ENCODE measurements at regions not wholly inside any gene's neighbourhood (a gene's known extent, or its start where the extent isn't known, plus 50 kb on each side); places are given as distances from the start of the nearest gene placed in this dataset.

DNA sequence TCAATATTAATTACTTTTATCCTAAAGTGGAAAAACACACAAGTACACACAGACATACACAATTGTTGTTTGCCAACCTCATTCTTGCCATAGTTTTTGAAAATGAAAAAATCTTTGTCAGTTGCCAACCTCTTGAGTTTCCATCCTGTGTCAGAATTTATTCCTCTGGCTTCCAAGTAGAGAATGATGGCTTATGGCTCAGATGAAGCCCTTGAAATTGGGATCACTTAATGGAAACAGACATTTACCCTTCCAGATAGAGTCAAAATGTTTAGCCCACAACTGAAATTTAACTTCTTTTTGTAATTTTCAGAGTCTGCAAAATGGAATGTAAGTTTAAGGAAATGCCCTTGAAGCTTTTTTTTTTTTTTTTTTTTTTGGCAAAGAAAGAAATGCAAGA lies 321.6 kb upstream of the TNP1 start:
- no peak for DNase-seq

DNA sequence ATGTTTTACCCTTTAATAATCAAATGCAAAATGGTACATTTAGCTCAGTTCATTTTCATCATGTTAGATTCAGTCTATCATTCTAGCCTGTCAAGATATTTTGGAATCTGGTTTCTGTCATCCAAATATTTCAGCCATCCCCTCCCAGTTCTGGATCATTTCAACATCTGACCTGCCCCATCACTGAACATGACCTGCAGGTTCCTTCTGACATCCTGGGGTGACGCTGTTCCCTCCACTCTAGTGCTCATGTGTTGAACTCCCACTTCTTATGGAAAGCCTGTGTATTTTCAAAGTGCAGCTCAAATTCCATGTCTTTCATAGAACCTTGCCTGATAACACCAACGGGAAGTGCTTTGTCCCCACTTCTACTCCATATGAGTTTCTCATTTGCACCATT lies 320.0 kb upstream of the TNP1 start:
- DNase-seq = no peak

DNA sequence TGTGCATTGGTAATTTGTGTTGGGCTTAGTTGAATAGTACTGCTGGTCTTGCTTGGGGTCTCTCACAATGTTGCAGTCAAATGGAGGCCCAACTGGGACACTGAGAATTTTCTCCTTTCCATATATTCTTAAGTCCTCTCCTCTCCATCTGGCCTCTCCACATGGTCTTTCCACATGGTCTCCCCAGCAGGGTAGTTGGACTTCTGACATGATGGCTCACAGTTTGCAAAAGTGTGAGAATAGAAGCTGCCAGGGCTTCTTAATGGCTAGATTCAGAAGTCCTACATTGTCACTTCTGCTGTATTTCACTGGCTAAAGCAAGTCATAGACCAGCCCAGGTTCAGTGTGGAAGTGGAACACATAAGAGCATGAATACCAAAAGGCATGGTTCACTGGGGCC lies 318.5 kb upstream of the TNP1 start:
- no peak for DNase-seq

DNA sequence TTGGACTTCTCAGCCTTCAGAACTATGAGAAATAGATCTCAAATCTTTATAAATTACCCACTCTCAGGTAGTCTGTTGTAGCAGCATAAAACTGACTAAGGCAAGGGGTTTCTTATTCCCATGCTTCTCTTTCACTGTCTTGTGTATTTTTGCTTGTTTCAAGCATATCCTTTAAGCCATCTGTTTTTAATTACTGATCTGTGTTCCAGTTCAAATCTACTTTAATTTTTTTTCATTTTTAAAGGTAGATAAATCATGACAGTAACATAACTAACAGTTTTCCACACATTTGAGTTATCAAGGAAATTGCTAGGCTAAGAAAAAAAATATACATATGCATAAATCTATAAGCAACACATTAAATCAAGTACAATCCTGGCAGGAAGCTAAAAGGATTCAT lies 317.9 kb upstream of the TNP1 start:
- no peak for DNase-seq

- no peak for DNase-seq
Measured at GRCh38 chr2:217171874-217172273, 312.0 kb upstream of the TNP1 start.

DNA sequence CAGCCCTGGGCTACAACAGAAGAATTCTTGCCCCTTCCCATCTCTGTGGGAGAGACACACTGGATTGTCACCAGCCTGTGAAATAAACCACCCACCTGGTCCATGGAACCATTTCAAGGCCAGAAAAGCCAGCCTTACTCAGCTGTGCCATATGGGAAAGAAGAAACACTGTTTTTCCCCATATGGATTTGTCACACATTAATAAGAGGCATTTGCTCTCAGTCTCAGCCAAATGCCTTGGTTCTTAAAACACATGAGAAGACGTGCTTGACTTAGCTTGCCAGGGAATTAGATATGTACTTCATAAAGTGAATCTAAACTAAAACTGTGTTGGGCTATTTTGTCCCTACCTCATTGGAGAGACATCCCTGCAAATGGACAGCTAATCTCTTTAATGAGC lies 308.6 kb upstream of the TNP1 start:
- DNase-seq = no peak

- no peak for DNase-seq
Measured at GRCh38 chr2:217167531-217167930, 307.7 kb upstream of the TNP1 start.

GRCh38 chr2:217166241-217166850 lies 306.5 kb upstream of the TNP1 start:
- peak; percentile 8 for DNase-seq

- DNase-seq = no peak
Measured at GRCh38 chr2:217165547-217165946, 305.7 kb upstream of the TNP1 start.

DNA sequence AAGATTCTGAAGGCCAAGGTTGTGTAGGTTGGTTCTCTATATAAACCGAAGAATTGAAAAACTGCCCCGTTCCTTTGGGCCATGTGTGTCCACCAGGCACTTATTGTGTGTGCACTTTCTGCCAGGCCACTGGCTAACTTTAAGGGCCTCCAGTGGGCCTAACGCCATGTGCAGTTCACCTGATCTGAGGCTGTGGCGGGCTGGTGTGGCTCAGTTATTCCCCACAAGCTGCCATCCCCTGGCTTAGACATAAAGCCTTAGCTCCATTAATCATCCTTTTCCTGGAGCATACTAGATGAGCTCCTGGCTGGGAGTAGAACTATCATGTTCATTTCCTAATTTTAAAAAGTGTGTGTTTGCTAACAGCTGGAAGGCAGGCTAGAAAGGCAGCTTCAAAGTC lies 304.1 kb upstream of the TNP1 start:
- no peak for DNase-seq

DNA sequence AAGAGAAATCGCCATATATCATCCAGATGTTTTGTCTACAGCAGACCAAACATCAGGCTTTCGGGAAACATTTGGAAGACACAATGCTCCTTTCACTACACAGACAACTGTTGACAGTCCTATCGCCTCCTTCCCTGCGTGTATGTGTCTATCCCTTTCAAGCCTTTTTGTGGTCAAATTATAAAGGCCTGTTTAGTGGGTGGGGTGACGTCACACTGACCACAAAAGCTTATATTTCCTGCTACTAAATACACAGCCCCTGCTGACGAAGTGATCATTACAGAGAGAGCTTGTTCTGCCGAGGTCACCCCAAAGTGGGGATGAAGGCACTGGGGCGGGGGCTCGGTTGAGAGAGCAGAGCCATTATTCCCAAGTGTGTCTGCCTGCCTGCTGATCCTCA lies 302.7 kb upstream of the TNP1 start:
- no peak for DNase-seq

GRCh38 chr2:217160978-217161973 lies 301.4 kb upstream of the TNP1 start:
- DNase-seq = no peak

DNA sequence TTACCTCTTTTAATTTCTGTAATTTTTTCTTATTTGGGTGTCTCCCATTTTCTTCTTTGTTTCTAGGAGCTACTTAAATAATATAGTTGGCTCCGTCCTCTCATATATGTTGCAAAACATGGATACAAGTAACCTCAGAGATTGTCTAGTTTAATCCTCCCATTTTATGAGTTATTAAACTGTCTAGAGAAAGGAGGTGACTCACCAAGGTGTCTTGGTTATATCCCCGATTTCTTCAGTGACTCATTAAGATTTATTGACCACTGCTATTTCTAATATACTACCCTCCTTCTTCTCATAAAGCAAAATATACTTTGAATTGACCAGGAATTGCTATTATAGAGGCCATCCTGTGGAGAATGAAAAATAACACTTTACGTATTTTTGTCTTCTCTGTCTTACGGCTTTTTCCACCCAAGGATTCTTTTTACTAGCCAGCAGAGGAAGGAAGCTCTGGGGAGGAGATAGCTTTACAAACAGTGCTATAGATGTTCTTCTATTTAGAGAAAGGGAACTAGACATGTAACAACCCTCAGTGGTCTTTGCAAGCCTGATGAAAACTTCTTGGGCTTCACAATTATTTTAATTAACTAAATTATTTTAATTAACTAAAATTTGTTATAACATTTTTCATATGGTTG lies 300.4 kb upstream of the TNP1 start:
- no peak for DNase-seq

GRCh38 chr2:217158928-217159327 lies 299.1 kb upstream of the TNP1 start:
- DNase-seq = no peak

GRCh38 chr2:217157581-217157980 lies 297.7 kb upstream of the TNP1 start:
- no peak for DNase-seq

GRCh38 chr2:217156801-217157200 lies 296.9 kb upstream of the TNP1 start:
- DNase-seq = no peak

DNA sequence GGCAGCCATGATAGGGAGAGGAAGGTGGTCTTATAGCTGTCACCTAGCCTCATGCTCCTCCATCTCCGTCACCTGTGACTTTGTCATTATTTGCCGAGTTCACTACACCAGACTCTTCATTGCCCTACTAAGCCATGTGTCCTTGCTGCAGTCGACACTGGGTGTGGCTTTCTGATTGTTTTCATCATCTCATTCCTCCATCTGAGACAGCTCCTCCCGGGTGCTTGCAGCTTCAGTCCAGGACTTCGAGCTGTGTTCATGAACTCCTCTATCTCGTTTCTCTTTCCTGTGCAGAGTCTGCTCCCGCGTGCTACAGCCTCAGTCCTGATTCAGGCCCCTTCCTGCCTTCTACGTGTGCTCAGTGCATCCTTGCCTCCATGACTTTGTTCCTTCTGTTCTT lies 295.1 kb upstream of the TNP1 start:
- no peak for DNase-seq

DNA sequence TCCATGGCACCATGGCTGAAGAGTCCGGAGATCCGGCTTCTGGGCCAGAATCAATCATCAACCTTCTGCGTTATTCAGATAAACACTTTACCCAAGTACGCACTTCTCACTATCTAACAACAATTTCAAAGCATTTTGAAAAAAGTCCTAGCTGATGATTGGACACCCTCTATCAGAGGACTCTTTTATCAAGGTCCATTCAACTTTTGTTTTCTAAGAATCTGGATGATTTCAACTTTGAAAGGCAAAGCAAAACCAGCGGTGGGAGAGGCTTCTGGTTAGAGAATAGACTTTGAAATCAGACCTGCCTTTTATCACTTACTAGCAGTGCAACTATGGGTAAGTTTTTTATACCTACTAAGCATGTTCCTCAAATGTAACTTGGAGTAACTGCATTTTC lies 293.6 kb upstream of the TNP1 start:
- DNase-seq = no peak

DNA sequence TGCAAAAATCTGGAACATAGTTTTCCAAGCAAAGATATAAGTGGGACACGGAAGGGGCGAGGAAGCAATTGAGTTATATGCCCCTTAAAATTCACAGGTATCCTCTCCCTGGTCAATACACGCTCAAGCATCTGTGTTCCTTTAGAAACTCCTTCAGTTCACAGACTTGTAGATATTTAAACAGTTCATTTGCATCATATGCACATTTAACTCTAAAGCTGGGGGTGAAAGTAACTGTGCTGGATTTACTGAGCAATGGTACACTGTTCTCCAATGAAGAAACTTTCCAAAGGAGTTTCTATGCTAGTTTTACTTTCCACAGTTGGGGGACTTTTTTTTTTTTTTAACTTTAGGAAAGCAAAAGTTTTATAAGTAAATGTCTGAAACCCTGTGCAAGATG lies 293.0 kb upstream of the TNP1 start:
- DNase-seq = no peak

DNA sequence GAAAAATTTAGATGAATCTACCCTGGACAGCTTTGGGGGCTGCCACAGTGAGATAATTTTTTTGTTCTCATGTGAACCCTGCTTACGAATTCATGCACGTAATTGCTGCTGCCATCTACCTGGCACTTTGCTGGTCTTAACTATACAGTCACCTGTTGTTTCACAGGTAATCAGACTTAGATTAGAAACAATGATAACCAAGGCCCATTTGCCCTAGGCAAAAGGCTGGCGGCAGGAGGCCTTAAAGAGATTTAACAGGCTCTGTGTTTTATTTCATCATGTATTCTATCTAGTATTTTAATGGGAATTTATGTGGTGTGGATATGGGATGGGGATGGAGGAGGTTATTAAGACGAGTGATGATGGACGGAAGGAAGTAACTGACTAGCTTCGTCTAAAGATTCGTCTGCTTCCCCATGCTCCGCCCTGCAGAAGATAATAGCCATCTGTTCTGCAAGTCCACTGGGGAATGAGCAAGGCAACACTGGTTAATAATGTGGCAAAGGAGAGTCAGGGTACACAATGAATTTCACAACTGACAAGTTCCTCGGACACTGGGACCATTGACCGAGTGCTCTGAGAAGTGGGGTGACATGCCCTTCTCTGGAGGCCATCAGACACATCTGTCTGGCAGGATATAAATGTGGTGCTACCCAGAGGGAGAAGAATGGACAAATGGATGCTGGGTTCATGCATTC lies 291.8 kb upstream of the TNP1 start:
- DNase-seq = no peak

- no peak for DNase-seq
Measured at GRCh38 chr2:217150236-217150635, 290.4 kb upstream of the TNP1 start.

GRCh38 chr2:217149087-217149660 lies 289.3 kb upstream of the TNP1 start:
- no peak for DNase-seq

DNA sequence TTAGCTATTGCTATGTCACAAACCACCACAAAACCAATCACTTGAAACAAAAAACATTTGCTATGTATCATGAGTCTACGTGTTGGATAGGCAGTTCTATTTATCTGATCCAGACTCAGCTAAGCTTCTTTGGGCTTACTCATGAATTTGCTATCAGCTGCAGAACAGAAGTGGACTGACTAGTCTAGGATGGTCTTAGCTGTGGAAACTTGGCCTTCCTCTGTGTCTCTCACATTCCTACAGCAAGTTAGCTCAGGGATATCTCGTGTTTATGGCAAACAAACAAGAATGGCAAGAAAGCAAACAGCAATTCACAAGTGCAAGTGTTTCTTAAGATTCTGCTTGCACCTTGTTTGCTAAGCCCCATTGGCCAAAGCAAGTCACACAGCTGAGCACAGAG lies 288.0 kb upstream of the TNP1 start:
- DNase-seq = no peak

Measured in DMS 273 treated with DMSO at 0.1 percent for 48 hours (cell line).